ENCODE measurements at regions not wholly inside any gene's neighbourhood (a gene's known extent, or its start where the extent isn't known, plus 50 kb on each side); places are given as distances from the start of the nearest gene placed in this dataset.

DNA sequence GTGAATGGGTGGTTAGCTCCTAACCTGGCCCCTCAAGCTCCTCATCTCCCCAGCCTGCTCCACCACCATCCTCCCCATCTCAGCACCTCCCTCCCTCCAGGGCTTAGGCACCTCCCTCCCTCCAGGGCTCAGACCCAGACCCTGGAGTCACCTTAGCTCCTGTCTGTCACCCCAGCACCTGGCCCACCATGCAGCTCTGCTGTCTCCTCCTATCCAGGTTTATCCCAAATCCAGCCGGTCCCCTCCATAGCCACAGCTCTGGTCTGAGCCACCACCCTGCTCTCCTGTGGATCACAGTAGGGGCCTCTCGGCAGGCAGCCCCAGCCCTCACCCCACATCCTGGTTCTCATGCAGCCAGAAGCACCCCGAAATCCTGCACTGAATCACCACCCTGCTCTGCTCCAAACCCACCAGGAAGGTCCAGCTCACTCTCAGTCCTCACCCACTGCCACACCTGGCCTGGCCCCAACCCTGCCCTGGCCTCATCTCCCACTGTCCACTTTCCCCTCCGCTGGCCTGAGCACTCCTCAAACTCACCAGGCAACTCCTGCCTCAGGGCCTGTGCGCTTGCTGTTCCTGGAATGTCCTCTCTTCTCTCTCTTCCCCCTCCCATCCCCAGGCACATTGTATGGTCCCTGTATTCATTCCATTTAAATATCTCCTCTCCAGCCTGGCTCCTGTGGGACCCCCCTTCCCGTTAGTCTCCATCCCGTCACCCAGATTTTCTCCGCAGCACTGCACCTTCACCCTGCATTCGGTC, 62.6 kb downstream of the DIO3 start:
- no peak for DNase-seq (ENCODE audit: low read depth)
- H3K4me3 ChIP-seq (ENCODE audit: control insufficient read depth, low read depth, low read length), result no peak overlapping the region
- TF ChIP-seq, protein P1, sequence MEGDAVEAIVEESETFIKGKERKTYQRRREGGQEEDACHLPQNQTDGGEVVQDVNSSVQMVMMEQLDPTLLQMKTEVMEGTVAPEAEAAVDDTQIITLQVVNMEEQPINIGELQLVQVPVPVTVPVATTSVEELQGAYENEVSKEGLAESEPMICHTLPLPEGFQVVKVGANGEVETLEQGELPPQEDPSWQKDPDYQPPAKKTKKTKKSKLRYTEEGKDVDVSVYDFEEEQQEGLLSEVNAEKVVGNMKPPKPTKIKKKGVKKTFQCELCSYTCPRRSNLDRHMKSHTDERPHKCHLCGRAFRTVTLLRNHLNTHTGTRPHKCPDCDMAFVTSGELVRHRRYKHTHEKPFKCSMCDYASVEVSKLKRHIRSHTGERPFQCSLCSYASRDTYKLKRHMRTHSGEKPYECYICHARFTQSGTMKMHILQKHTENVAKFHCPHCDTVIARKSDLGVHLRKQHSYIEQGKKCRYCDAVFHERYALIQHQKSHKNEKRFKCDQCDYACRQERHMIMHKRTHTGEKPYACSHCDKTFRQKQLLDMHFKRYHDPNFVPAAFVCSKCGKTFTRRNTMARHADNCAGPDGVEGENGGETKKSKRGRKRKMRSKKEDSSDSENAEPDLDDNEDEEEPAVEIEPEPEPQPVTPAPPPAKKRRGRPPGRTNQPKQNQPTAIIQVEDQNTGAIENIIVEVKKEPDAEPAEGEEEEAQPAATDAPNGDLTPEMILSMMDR (IDR thresholded peaks at IDR 0.05; ENCODE audit: control insufficient read depth, insufficient read depth, low read depth, low read length, missing control alignments), result no peak

DNA sequence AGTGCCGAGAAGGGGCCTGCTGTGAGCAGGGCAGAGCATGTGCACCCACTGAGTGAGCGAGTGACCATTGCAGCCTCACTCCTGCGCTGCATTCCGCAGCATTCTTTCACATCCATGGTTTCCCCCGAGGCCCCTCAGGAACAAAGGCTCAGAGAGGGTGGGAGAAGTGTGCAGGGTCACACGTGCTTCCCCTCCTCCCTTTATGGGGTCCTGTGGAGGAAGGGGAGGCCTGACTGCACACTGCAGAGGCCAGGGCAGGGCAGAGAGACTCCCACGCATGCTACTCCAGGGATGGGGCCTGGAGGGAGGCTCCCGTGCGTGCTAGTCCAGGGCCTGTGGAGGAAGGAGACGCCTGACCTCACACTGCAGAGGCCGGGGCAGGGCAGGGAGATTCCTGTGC, 63.2 kb downstream of the DIO3 start:
- TF ChIP-seq, protein P1 (IDR thresholded peaks at IDR 0.05; ENCODE audit: control insufficient read depth, insufficient read depth, low read depth, low read length, missing control alignments), result no peak
- no peak overlapping the region for H3K4me3 ChIP-seq (ENCODE audit: control insufficient read depth, low read depth, low read length)
- DNase-seq (ENCODE audit: low read depth), result no peak

DNA sequence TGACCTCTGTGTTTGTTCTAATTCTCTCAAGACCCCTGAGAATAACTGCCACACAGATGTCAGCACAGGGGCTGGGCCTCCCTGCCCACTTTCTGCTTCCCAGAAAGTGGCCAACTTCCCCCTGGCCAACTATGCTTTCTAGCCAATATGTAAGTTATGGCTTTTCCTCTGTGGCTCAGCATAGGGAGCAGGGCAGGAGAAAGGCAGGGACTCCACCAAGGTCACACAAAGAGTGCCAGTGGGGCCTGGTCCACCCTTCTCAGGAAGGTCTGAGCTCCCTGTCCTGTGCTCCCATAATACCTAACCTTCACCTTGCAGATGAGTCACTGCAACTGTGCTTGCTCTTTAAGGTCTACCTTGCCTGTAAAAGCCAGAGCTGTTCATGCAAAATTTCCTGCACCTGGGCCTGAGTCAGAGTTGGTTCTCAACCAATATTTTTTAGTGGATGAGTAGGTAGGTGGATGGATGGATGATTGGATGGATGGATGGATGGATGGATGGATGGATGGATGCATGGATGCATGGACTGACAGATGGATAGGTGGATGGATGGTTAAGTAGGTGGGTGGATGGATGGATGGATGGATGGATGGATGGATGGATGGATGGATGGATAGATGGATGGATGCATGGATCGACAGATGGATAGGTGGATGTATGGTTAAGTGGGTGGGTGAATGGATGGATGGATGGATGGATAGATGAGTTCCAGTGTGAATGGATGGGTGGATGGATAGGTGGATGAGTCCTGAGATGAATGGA, 64.2 kb downstream of the DIO3 start:
- TF ChIP-seq, protein P1 (IDR thresholded peaks at IDR 0.05; ENCODE audit: control insufficient read depth, insufficient read depth, low read depth, low read length, missing control alignments), result no peak
- DNase-seq (ENCODE audit: low read depth), result no peak
- no peak overlapping the region for H3K4me3 ChIP-seq (ENCODE audit: control insufficient read depth, low read depth, low read length)

DNA sequence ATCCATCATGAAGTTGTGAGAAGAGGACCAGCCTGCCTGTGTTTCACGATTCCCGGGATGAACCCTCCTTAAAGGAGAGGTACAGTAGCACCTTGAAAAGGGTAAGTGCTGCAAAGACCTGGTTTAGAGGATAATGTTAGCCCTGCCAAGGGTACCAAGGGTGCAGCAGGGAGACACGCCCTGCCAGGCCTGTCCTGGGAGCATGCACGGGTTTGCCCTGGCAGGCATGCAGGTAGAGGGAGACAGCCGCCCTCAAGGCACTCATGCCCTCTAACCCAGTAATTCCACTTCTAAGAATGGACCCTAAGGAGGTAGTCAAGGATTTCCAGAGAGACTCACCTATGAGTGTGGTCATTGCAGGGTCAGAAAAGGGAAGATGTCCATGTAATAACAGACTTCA, 65.0 kb downstream of the DIO3 start:
- DNase-seq (ENCODE audit: low read depth), result no peak
- H3K4me3 ChIP-seq (ENCODE audit: control insufficient read depth, low read depth, low read length), result no peak overlapping the region
- TF ChIP-seq, protein P1 (IDR thresholded peaks at IDR 0.05; ENCODE audit: control insufficient read depth, insufficient read depth, low read depth, low read length, missing control alignments), result no peak

DNA sequence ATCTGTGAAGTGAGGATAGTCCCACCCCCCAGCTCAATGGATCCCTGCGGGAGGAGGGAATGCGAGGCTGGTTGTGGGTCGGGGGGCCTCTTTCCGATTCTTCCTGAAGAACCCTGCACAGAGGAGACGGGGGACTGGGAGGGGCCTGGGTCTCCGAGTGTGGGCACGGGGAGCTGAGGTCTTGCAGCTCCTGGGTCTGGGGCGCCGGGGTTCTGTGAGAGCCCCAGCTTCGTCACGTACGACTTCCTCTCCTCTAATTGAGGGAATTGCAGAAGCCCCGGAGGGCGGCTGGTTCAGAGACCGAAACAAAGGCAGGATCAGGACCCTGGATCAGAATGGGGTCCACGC, 66.6 kb downstream of the DIO3 start:
- no peak for DNase-seq (ENCODE audit: low read depth)
- TF ChIP-seq, protein P1 (IDR thresholded peaks at IDR 0.05; ENCODE audit: control insufficient read depth, insufficient read depth, low read depth, low read length, missing control alignments), result no peak
- no peak overlapping the region for H3K4me3 ChIP-seq (ENCODE audit: control insufficient read depth, low read depth, low read length)

DNA sequence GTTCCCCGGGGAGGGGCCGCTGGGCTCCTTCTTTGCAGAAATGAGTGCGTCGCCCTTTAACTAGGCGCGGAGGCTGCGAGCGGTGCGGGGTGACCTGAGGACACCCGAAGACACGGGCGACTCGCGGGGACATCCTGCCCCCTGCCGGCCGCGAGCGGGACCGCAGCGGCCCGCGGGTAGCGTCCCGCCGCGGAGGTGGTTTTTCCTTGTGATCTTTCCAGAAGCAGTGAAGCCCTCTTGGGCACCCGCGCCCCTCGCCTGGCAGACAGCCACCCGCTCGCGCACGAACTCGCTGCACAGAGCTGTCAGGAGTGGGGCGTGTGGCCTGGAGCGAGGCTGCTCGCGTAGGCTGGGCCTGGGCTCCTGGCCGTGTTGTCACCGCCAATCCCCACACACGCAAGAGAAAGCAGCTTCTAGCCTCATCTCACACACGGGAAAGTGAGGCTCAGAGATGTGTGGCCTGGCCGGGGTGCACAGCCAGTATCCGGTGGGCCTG, 67.2 kb downstream of the DIO3 start:
- DNase-seq (ENCODE audit: low read depth), result no peak
- peak overlapping the region; percentile 37 for H3K4me3 ChIP-seq (ENCODE audit: control insufficient read depth, low read depth, low read length)

More for the DNA sequence above, 67.2 kb downstream of the DIO3 start:
- TF ChIP-seq, protein P1 (IDR thresholded peaks at IDR 0.05; ENCODE audit: control insufficient read depth, insufficient read depth, low read depth, low read length, missing control alignments), result peak; percentile 69
